BLaER1 treated with 17β-estradiol and CSF1 and Interleukin-3, amounts not matched to agents 10 nM and 100 nM (cell line): ENCODE measurements at regions not wholly inside any gene's neighbourhood (a gene's known extent, or its start where the extent isn't known, plus 50 kb on each side); places are given as distances from the start of the nearest gene placed in this dataset.
"Not testable (repeated sequence)": the region's sequence is repeated elsewhere in the genome, so short reads cannot be mapped to it uniquely, and the experiment has no call there.

Experiments
- H3K27ac ChIP-seq, 11 experiments: shearing (Covaris generic); formaldehyde crosslinking; 2 replicates each; pipeline ENCODE4 v1.8.1; 2022
- H3K27me3 ChIP-seq, 11 experiments: shearing (Covaris generic); formaldehyde crosslinking; 2 replicates each; pipeline ENCODE4 v1.8.1; 2022
- H3K36me3 ChIP-seq, 11 experiments: shearing (Covaris generic); formaldehyde crosslinking; 2 replicates each; pipeline ENCODE4 v1.8.1; 2022
- H3K4me1 ChIP-seq, 10 experiments: shearing (Covaris generic); formaldehyde crosslinking; 2 replicates each; pipeline ENCODE4 v1.8.1; 2022
- H3K4me2 ChIP-seq, 11 experiments: shearing (Covaris generic); formaldehyde crosslinking; 2 replicates each; pipeline ENCODE4 v1.8.1; 2022
- H3K4me3 ChIP-seq, 10 experiments: shearing (Covaris generic); formaldehyde crosslinking; 2 replicates each; pipeline ENCODE4 v1.8.1; 2022
- H3K9ac ChIP-seq, 11 experiments: shearing (Covaris generic); formaldehyde crosslinking; 2 replicates each; pipeline ENCODE4 v1.8.1; 2022
- H3K9me3 ChIP-seq, 11 experiments: shearing (Covaris generic); formaldehyde crosslinking; replicated peaks in 1 of 11; 2 replicates each; pipeline ENCODE4 v1.8.1; 2022
- H4K20me1 ChIP-seq, 11 experiments: shearing (Covaris generic); formaldehyde crosslinking; 2 replicates each; pipeline ENCODE4 v1.8.1; 2022
- Cebpa-rat ChIP-seq, 11 experiments: shearing (Covaris generic); IDR thresholded peaks; 2 replicates each; pipeline ENCODE4 v1.8.1; 2022

DNA sequence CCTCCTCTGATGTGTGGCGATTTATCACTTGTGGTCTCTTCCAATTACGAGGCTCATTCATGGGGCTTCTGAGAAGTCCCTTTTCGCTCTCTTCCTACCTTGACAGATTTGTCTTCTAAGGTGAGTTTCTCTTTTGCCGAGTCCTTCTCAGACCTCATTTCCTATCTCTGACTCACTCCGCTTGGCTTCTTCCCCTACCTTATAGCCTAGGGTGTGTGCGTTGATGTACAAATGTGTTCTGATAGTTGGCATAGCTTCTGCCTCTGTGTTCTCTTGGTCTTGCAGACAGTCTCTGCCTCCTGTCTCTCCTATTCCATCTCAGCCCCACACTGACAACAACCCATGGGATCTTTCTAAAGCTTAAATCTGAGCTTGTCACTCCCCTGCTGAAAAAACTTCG, 56.9 kb upstream of the SHB start:
- H3K4me1 ChIP-seq: peaks cover 18 to 57% (median 38%) of the 10 kb centered on the region in 10 experiments; a peak in 19 of 20 replicates
- TF ChIP-seq Cebpa-rat (IDR thresholded peaks at IDR 0.05): no peak
- H3K4me3 ChIP-seq: no peak overlapping the region
- peak overlapping the region in 9 of 11 experiments; percentile 42 to 92 (median 74); a peak in 17 of 22 replicates for H3K4me2 ChIP-seq
- H4K20me1 ChIP-seq: no peaks in the 10 kb centered on the region
- no peak overlapping the region for H3K9ac ChIP-seq
- no peaks in the 10 kb centered on the region for H3K27me3 ChIP-seq
- no peaks in the 10 kb centered on the region for H3K9me3 ChIP-seq
- no peaks in the 10 kb centered on the region for H3K36me3 ChIP-seq
- no peak overlapping the region; a peak in 1 of 22 replicates for H3K27ac ChIP-seq

DNA sequence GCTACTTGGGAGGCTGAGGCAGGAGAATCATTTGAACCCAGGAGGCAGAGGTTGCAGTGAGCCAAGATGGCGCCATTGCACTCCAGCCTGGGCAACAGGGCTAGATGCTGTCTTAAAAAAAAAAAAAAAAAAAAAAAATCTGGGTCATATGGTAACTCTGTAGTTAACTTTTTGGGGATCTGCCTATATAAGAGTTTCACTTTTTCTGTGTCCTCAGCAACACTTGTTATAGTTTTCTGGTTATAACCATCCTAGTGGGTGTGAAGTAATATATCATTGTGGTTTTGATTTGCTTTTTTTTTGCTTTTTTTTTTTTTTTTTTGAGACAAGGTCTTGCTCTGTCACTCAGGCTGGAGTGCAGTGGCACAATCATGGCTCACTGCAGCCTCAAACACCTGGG, 54.3 kb upstream of the SHB start:
- H3K9ac ChIP-seq, H3K27ac ChIP-seq, H3K27me3 ChIP-seq, H3K4me2 ChIP-seq, H3K9me3 ChIP-seq, H3K36me3 ChIP-seq, H4K20me1 ChIP-seq, H3K4me3 ChIP-seq: not testable (repeated sequence)
- H3K4me1 ChIP-seq: peaks cover 11 to 52% (median 42%) of the 10 kb centered on the region in 10 experiments; a peak in 19 of 20 replicates

DNA sequence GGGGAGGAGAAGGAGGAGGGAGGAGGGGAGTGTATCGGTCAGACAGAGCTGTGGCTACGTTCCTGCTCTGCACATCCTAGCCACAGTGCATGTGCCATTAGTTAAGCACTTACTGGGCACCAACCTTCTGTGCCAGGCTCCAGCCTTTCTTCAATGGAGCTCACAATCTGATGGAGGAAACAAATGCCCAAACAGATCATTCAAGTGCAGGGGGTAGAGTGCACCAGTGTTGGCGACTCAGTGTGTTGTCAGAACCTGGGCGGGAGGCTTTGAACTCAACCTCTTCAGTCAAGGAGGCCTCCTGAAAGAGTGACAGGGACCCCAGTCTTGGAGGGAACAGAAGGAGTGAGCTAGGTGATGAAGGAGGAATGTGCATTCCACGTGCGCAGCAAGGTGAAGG, 51.9 kb upstream of the SHB start:
- no peaks in the 10 kb centered on the region for H4K20me1 ChIP-seq
- no peak overlapping the region; a peak in 1 of 22 replicates for H3K4me2 ChIP-seq
- no peaks in the 10 kb centered on the region for H3K9me3 ChIP-seq
- H3K27ac ChIP-seq: no peak overlapping the region
- no peaks in the 10 kb centered on the region for H3K36me3 ChIP-seq
- peaks cover 0 to 28% (median 18%) of the 10 kb centered on the region in 10 experiments; a peak in 13 of 20 replicates for H3K4me1 ChIP-seq
- H3K9ac ChIP-seq: no peak overlapping the region
- no peak overlapping the region for H3K4me3 ChIP-seq
- no peak for TF ChIP-seq Cebpa-rat (IDR thresholded peaks at IDR 0.05)
- no peaks in the 10 kb centered on the region for H3K27me3 ChIP-seq

DNA sequence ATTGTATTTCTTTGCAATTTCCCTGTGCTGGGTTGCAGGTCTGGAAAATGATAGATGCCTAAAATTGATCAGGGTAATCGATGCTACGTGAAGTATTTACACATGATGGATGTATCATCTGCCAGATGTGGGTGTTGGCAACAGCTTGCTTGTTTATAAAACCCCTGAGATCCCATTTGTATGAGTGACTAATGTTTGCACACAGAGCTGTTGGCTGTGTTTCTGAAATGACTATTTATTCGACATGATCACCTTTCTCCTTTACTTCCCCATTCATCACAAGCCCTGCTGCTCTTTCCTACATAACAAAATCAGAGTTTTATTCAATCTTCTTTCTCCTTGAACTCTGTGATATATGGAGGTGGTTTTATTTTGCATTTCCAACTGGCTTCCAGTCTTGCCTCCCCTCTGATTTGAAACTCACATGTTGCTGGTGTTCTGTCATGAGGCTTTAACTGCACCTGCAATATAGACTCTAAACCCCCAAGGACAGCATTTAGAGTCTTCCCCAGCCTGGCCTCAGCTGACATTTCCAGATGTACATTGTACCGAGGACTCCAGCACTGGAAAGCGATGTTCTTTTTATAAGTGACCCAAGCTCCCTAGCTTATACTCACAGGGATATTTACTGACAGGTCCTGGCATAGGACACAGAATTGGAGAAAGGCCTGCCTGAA, 50.7 kb upstream of the SHB start:
- H3K36me3 ChIP-seq: no peaks in the 10 kb centered on the region
- no peak overlapping the region for H3K9ac ChIP-seq
- H3K4me2 ChIP-seq: peak overlapping the region in 7 of 11 experiments; percentile 26 to 69 (median 45); a peak in 10 of 22 replicates
- H3K27me3 ChIP-seq: no peaks in the 10 kb centered on the region
- H3K4me3 ChIP-seq: no peak overlapping the region
- peaks cover 0 to 20% (median 15%) of the 10 kb centered on the region in 10 experiments; a peak in 12 of 20 replicates for H3K4me1 ChIP-seq
- H4K20me1 ChIP-seq: no peaks in the 10 kb centered on the region
- no peak for TF ChIP-seq Cebpa-rat (IDR thresholded peaks at IDR 0.05)
- H3K27ac ChIP-seq: no peak overlapping the region
- H3K9me3 ChIP-seq: no peaks in the 10 kb centered on the region

DNA sequence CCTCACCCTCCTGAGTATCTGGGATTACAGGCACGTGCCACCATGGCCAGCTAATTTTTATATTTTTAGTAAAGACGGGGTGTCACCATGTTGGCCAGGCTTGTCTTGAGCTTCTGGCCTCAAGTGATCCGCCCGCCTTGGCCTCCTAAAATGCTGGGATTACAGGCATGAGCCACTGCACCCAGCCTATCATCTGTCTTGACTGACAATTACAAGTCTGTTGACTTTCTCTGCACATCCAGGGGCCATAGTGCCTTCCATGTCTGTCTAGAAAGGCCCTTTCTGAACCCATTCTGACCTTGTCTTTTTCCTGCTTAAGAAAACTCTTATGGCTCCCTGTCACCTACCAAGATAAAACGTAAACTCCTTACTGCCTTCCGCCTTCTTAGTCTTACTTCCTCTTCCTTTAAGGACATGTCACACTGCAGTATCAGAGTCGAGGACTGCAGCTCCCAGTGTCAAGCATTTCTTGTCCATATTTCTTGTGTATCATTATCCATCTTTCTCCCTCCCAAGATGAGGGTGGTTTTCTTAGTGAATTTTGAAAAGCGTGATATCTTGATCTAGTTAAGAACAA, 49.9 kb upstream of the SHB start:
- Histone ChIP-seq H3K4me2 (peak overlapping the region in 6 of 11 experiments; percentile 18 to 69 (median 45); a peak in 8 of 22 replicates), H3K9me3 (no peaks in the 10 kb centered on the region), H3K27ac (no peak overlapping the region), H3K27me3 (no peaks in the 10 kb centered on the region), H3K4me3 (no peak overlapping the region), H3K9ac (no peak overlapping the region), H4K20me1 (no peaks in the 10 kb centered on the region), H3K36me3 (no peaks in the 10 kb centered on the region), H3K4me1 (peaks cover 0 to 20% (median 15%) of the 10 kb centered on the region in 10 experiments; a peak in 12 of 20 replicates)
- no peak for TF ChIP-seq Cebpa-rat (IDR thresholded peaks at IDR 0.05)
